GM18858 (cell line): ENCODE measurements at regions not wholly inside any gene's neighbourhood (a gene's known extent, or its start where the extent isn't known, plus 50 kb on each side); places are given as distances from the start of the nearest gene placed in this dataset.
"Not testable (repeated sequence)": the region's sequence is repeated elsewhere in the genome, so short reads cannot be mapped to it uniquely, and the experiment has no call there.

Source experiments
- ATAC-seq: cut with Tn5 transposase; IDR thresholded peaks from one replicate; pipeline ENCODE4 v1.9.1; 2021; ENCODE audit not compliant: unreplicated experiment

DNA sequence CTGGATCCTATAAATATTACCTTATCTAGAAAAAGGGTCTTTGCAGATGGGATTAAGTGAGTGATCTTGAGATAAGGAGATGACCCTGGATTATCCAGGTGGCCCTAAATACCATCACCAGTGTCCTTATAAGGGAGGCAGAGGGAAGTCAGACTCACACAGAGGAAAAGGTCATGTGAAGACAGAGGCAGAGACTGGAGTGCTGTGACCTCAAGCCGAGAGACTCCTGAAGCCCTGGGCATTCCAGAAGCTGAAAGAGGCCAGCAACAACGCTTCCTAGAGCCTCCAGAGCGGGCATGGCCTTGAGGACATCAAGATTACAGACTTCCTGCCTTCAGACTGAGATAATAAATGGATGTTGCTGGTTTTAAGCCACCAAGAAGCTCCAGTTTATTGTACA, 118.8 kb downstream of the ATPSCKMT start:
- ATAC-seq, result no peak

DNA sequence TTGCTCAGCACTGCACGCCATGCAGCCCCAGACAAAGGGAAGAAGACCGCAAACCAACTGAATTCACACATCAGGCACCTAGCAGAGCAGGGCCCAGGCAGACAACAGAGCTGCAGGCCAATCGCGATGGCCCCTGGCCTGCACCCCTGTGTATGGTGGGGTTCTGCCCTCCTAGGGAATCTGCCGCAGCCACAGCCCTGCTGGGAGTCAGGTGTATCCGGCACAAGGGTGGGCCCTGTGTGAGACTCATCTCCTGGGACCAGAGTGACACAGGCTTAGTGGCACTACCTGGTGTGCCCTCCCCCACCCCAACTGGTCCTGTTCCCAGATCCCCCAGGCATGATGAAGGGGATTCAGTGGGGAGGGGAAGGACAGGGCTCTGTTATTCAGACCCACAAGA, 122.8 kb downstream of the ATPSCKMT start:
- no peak for ATAC-seq

DNA sequence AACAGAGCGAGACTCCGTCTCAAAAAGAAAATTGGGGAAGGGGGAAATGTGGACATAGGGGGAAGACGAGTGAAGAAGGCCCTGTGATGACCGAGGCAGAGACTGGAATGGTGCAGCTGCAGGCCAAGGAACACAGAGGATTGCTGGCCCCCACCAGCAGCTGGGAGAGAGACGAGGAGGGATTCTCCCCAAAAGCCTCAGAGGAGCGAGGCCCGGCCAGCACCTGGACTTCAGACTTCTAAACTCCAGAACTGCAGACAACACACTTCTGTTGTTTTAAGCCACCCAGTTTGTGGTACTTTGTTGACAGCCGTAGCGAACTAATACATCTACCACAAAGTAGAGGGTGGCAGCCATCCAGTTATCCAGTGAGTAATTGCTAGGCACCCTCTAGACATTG, 124.6 kb downstream of the ATPSCKMT start:
- no peak for ATAC-seq

DNA sequence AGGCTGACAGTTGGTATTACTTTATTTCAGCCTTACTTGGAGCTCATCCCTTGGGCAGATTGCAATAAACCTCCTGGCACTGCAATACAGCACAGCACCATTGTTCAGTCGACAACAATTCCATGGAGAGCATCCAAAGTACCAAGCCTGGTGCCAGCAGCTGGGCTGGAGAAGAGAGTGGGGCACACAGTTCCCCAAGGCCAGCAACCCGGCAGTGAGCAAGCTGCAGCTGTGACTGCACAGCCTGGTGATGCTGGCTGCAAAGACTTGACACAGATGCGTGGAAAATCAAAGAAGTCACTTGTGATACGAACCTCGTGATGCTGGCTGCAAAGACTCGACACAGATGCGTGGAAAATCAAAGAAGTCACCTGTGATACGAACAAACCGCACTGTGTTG, 125.4 kb downstream of the ATPSCKMT start:
- no peak for ATAC-seq

DNA sequence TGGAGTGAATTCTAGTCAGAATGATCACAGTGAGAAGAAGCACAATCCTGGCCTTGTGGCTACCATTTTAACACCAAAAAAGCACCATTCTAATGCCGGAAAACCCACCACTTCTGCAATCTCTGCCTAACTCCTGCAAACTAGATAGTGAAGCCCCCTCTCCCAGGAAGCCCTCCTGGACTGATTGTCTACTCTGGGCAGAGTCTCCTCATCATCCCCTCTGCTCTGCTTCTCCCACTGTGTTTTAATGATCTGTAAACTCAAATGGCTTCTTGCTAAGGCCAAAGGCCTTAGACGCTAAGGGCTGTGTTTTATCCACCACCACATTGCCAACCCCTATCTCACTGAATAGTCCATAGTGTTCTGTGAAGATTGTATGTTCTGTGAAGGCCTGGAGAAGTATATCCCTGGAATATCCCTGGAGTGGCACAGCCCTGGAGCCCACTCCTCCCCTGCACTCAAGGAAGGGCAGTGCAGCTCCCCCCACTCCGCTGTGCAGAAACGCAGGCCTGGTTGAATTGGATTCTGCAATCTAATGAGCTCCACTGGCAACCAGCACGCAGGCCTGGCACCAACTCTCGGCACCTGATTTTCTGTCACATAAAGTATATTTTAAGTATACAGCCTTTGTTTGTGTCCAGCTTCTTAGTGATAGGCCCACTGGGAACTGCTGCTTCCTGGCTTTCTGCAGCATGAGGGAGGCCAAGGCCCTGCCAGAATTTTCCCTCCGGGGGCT, 126.3 kb downstream of the ATPSCKMT start:
- ATAC-seq, result no peak

DNA sequence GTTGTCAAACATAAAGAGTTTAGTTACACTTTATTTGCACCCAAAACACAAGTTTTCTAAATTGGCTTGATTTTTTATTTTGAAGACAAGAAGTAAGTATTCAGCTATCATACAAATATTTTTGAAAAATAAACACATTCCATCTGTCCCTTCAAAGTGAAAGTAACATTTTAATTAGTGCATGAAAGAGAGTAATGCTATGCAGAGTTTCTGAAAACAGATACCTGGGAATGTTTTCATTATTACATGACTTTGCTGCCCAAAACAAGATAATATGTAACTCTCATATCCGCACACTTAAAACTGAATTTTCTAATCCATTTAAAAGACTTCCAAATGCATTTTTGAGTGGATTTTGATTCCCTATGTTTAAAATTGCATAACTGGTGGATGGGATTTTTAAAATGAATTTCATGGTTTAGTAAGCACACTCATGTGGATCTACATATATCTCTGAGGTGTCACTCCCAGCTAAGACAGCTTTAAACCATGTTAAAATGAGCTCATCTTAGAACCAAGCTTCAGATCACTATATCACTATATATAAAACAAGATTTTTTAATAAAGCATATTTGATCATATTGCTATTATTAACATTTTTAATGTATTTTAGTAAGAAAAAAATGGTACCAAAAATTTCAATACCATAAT, 127.5 kb downstream of the ATPSCKMT start:
- no peak for ATAC-seq

DNA sequence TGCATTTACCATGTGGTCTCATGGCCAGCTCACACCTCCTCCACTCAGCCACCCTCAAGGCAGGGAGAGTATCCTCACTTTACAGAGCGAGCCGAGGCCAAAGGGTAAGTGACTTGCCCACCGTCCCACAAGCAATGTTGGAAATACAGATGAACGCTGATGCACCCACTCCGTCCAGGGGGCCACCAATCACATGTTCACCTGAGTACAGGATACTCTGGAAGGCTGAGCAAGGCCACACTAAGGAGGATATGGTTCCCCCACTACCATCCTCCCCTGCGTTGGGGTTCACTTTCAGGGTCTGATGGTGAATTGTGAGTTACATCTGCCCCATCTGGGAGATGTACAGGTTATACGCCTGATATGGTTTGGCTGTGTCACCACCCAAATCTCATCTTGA, 128.8 kb downstream of the ATPSCKMT start:
- no peak for ATAC-seq

DNA sequence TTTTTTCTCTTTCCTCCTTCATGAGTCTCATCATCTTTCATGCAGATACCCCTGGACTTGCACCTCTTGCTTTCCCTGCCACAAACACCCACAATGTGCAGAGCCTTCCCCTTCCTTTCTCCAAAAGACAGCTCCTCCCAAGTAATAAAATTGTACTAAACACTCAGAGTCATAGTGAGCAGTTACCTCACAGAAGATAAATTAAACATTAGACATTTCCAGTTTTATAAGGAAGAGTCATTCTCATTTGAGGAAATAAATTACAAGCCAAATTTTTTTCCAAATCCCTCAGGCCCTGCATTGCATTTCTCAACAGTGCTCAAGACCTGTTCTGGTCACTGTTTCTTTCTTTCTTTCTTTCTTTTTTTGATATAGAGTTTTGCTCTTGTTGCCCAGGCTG, 131.5 kb downstream of the ATPSCKMT start:
- no peak for ATAC-seq

DNA sequence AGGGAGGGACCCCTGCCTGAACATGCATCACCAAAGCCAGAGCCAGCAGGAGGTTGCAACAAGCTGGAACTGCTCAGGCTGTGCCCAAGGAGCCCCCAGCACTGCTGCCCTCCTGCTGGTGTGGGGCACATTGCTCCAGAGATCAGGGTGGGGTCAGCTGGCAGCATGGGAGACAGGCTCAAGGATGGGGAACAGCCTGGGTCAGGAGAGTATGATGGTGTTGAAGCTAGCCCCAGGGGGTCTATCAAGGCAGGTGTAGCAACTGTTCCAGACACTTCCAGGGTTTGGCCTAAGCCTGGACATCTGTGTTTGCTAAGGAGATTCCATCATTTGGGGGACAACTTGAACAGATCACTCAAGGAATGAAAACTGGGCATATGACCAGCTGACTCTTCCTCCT, 133.1 kb downstream of the ATPSCKMT start:
- no peak for ATAC-seq

DNA sequence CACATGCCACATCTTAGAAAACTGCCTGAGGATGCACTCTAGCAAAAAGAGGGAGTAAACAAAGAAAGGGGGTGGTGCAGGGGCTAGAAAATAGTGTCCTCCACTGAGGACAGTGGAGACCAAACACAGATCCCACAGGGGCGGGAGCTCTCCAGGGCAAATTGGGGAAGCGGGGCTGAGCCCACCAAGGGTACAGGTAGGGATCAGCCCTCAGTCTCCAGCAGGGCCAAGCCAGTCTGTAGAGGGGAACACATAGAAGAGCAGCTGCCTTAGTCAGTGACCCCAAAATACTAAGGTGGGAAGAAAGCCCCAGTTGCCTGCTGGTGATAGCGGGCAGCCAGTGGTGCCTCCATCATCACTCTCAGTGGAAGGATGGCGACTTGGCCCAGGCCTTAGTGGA, 134.0 kb downstream of the ATPSCKMT start:
- ATAC-seq, result no peak

DNA sequence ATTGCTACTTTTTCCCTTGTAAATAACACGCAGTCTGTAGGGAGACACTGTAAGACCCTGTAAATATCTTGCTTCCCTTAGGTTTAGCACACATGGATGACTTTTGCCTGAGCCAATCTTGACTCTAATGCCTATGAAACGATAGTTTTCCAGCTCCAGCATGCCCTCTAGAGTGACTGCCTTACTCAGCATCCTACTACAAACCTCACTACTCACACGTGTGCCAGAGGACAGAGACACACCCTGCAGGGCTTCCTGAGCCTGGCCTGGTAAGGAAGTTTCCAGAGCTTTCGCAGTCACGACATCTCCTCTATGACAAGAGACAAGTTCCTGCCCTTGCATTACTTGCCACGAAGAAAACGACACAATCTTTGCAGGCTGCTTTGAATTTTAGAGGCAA, 138.1 kb downstream of the ATPSCKMT start:
- peak; percentile 73 for ATAC-seq

DNA sequence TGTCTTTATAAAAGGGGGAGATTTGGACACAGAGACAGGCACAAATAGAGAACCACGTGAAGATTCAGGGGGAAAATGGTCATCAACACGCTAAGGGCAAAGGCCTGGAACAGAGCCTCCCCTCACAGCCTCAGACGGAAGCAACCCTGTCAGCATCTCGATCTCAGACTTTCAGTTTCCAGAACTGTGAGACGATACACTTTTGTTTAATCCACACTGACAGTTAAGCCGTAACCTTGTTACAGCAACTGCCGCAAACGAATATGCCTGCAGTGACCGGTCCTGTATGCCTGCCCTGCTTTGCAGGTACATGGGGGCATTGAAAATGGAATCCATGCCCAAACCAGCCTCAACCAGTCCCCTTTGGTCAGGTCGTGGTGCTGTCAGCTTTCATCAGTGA, 139.5 kb downstream of the ATPSCKMT start:
- no peak for ATAC-seq

DNA sequence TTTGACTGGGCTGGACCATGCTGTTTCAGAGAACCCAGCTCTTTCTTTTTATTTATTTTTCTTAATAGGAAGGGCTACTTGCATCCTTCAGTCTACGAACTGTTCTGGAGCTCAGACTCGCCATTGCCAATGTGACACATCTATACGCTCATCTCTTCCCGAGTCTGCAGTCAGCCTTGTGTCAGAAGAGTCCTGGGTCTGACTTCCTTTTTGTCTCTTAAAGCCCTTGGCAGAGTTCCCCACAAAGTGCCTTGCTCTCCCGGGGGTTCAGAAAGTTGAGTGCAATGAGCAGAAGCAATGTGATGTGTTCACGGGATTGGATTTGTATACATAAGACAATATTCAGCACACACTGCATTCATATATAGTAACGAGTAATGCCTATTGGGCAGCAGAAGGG, 140.4 kb downstream of the ATPSCKMT start:
- no peak for ATAC-seq

DNA sequence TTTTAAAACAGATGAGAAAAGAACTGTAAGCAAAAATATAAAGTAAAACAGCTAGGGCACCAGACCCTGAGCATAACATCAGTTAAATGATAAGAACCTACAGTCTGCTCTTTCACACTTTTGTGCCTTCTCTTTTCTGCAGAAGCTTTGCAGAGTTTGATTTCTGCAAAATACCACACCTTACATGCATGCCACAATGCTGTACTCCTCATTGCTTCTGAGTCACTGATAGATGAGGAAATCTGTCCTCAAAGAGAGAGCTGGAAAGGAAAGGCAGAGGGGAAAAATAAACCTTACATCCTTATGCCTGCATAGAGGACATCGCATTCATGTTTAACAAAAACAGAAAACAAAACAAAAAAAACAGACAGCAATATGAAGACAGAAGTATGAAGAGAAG, 142.9 kb downstream of the ATPSCKMT start:
- ATAC-seq, result no peak

DNA sequence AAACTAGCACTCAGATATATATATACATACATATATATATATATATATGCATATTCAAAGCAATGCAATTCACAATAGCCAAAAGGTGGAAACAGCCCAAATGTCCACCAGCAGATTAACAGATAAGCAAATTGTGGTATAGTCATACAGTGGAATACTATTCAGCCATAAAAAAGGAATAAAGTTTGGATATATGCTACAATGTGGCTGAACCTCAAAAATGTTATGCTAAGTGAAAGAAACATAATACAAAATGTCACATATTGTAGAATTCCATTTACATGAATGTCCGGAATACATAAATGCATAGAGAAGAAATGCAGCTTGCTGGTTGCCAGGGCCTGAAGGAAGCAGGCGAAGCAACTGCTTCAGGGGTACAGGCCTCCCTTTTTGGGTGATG, 143.4 kb downstream of the ATPSCKMT start:
- ATAC-seq, result no peak

DNA sequence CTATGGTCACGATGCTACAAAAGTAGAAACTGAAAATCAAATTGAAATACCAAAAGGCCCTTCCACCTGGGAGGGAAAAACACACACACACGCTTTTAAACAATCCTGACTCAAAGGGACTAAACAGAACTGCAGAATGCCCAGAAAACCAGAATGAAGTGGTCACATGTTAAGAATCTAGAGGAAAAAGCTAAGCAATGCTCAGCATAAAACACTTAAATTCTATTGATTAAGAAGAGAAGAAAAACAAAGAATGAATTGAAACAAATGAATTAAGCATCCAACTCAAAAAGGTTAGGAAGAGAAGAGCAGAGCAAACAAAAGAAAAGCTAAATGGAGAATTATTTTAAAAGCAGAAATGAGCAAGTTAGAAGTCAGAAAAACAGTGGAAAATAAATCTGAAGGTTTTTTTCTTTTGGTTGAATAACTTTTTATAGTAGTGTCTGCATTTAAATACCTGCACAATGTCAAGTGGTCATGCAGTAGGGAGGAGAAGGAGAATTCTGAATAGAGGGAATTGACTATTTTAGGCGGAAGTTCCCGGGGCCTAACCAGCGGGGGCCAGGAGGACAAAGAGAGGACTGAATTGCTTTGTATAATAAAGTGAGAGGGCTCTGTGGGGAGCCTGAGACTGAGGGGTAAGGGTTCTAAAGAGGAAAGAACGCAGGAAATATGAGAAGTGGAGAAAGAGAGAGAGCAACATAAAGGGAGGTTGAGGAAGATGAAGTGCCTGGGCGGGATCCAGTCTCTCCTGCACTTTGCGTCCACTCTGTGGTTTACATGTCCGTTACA, 146.8 kb downstream of the ATPSCKMT start:
- no peak for ATAC-seq

DNA sequence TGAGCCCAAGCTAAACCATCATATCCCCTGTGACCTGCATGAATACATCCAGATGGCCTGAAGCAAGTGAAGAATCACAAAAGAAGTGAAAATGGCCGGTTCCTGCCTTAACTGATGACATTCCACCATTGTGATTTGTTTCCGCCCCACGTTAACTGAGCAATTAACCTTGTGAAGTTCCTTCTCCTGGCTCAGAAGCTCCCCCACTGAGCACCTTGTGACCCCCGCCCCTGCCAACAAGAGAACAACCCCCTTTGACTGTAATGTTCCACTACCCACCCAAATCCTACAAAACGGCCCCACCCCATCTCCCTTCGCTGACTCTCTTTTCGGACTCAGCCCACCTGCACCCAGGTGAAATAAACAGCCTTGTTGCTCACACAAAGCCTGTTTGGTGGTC, 147.5 kb downstream of the ATPSCKMT start:
- ATAC-seq, result not testable (repeated sequence)

DNA sequence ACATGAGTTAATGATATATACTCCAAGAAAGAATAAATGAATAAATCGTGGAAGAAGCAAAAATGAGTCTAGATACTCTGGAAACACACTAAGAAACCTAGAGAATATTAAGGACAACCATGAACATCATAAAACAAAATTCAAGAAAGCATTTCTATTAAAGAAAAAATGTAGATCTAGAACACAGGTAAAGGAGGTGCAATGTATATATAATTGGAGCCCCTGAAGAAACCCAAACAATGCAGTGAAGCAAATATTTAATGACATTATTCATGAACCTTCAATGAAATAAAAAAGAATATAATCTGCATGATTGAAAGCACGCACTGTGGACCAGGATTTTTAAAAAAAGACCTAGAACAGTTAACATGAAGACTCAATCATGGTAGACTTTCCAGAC, 150.1 kb downstream of the ATPSCKMT start:
- ATAC-seq, result no peak

DNA sequence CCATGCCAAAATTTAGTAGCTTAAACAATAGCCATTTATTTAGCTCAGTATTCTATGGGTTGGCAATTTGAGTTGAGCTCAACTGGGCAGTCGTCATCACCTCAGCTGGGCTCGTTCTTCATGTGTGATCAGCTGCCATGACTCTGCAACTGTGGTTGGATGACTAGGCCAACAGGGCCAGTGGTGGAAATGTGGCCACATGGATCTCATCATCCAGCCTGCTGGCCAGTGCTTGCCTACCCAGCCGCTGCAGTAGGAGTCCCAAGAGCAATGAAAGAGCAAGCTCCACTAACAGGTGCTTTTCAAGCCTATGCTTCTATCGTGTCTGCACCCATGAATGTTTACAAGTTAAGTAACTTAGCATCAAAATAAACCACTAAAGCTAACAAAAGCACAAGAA, 158.0 kb downstream of the ATPSCKMT start:
- ATAC-seq, result no peak

DNA sequence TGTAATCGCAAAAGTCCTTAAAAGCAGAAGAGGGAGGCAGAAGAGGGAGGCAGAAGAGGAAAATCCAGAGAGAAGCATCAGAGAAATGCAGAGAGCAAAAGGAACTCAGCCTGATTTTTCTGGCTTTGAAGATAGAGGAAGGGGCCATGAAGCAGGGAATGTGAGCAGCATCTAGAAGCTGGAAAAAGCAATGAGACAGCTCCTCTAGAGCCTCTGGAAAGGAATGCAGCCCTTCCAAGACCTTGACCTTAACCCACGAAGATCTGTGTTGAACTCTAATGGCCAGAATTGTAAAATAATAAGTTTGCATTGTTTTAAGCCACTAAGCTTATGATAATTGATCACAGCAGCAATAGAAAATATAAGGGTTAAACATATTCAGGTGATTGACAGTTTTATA, 159.6 kb downstream of the ATPSCKMT start:
- ATAC-seq, result no peak

DNA sequence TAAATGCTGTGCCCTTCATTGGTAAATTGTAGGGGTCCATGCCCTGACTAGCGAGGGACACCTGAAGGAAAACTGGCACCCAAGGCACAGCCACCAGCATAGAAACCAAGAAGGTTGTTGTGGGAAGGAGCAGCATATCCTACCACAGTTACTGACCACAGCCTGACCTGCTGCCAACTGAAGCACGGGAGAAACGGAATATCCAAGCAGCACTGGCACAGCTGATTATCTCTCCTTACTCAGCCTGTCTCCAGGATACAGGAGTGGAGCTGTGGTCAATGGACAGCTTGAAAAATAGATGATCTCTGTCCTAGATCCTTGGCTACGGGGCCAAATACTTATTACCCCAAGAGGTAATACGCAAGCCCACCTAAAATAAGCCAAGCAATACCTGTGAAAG, 164.5 kb downstream of the ATPSCKMT start:
- no peak for ATAC-seq

DNA sequence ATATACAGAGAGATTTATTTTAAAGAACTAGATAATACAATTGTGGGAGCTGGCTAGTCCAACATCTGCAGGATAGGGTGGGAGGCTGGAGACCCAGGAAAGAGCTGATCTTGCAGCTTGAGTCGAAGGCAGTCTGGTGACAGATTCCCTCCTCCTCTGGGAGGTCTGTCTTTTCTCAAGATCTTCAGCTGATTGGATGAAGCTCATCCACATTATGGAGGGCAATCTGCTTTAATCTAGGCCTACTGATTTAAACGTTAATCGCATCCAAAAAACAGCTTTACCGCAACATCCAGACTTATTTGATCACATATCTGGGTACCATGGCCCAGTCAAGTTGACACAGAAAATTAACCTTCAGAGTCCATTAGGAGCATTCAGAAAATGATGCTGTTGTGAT, 168.1 kb downstream of the ATPSCKMT start:
- no peak for ATAC-seq
